WTC11 (cell line): ENCODE measurements at regions not wholly inside any gene's neighbourhood (a gene's known extent, or its start where the extent isn't known, plus 50 kb on each side); places are given as distances from the start of the nearest gene placed in this dataset.

Experiments
- ATAC-seq: fragments of 200-7000 bp; cut with Tn5 transposase; 2 replicates; pipeline ENCODE4 v1.10.0; 2021; ENCODE audit warnings: mild to moderate bottlenecking, moderate library complexity
- CTCF ChIA-PET: fragments of 300-600 bp; sonication (Branson Sonifier 250); formaldehyde crosslinking; loops from one replicate; lab custom pipeline; 2021; ENCODE audit warnings: antibody characterized with exemption; lab: Charles Lee
- POLR2A ChIA-PET: fragments of 350-600 bp; sonication (Branson Sonifier 250); formaldehyde crosslinking; loops from one replicate; lab custom pipeline; 2021; ENCODE audit warnings: antibody characterized with exemption; lab: Charles Lee
- DNase-seq: peaks from one replicate; pipeline ENCODE4 v3.0.0; 2021; ENCODE audit warnings: low spot score
- H3K27ac Mint-ChIP-seq: 2 replicates; pipeline ENCODE4 v1.8.0; 2021; ENCODE audit warnings: mixed read lengths
- H3K27me3 Mint-ChIP-seq: 2 replicates; pipeline ENCODE4 v1.8.0; 2021; ENCODE audit warnings: low read depth, mild to moderate bottlenecking, moderate library complexity, mixed read lengths
- H3K36me3 Mint-ChIP-seq: 2 replicates; pipeline ENCODE4 v1.8.0; 2021; ENCODE audit warnings: mixed read lengths
- H3K4me1 Mint-ChIP-seq: 2 replicates; pipeline ENCODE4 v1.8.0; 2022; ENCODE audit warnings: mixed read lengths
- H3K4me3 Mint-ChIP-seq: 2 replicates; pipeline ENCODE4 v1.8.0; 2021; ENCODE audit warnings: mild to moderate bottlenecking, moderate library complexity, mixed read lengths
- H3K9me3 Mint-ChIP-seq: 2 replicates; pipeline ENCODE4 v1.8.0; 2021; ENCODE audit warnings: mixed read lengths
- ARID4B ChIP-seq: sonication (generic); formaldehyde crosslinking; IDR thresholded peaks from 2 replicates; pipeline ENCODE4 v1.8.0; 2023; ENCODE audit warnings: missing genetic modification reagents, mild to moderate bottlenecking, borderline replicate concordance
- ATF1 ChIP-seq: sonication (generic); formaldehyde crosslinking; IDR thresholded peaks from 2 replicates; pipeline ENCODE4 v1.8.1; 2023; ENCODE audit warnings: mild to moderate bottlenecking, moderate library complexity, missing genetic modification reagents
- ATF3 ChIP-seq: sonication (generic); formaldehyde crosslinking; conservative IDR thresholded peaks from 2 replicates; pipeline ENCODE4 v1.8.1; 2022; ENCODE audit warnings: mild to moderate bottlenecking, missing genetic modification reagents
- ATF6 ChIP-seq: sonication (generic); formaldehyde crosslinking; IDR thresholded peaks from 2 replicates; pipeline ENCODE4 v1.8.1; 2023; ENCODE audit warnings: mild to moderate bottlenecking, missing genetic modification reagents
- CBFB ChIP-seq: sonication (generic); formaldehyde crosslinking; IDR thresholded peaks from 2 replicates; pipeline ENCODE4 v1.8.1; 2022; ENCODE audit warnings: mild to moderate bottlenecking, low read depth, missing genetic modification reagents
- CDX4 ChIP-seq: fragments of 250-450 bp; sonication (Bioruptor Pico); IDR thresholded peaks from 2 replicates; pipeline ENCODE4 v1.9.0; 2021; ENCODE audit warnings: moderate library complexity, mild to moderate bottlenecking, inconsistent platforms, borderline replicate concordance
- EMX1 ChIP-seq: fragments of 250-450 bp; sonication (Bioruptor Pico); IDR thresholded peaks from 2 replicates; pipeline ENCODE4 v1.8.0; 2021; ENCODE audit warnings: mild to moderate bottlenecking
- ESRRA ChIP-seq: sonication (generic); formaldehyde crosslinking; IDR thresholded peaks from 2 replicates; pipeline ENCODE4 v1.8.1; 2022; ENCODE audit warnings: mild to moderate bottlenecking, missing genetic modification reagents, borderline replicate concordance
- ETV6 ChIP-seq: sonication (generic); formaldehyde crosslinking; IDR thresholded peaks from 2 replicates; pipeline ENCODE4 v1.8.1; 2022; ENCODE audit warnings: mild to moderate bottlenecking, missing genetic modification reagents
- FOXK1 ChIP-seq: sonication (generic); formaldehyde crosslinking; IDR thresholded peaks from 2 replicates; pipeline ENCODE4 v1.8.0; 2022; ENCODE audit warnings: mild to moderate bottlenecking, moderate library complexity, missing genetic modification reagents
- GRHL2 ChIP-seq: fragments of 250-450 bp; sonication (Bioruptor Pico); IDR thresholded peaks from 2 replicates; pipeline ENCODE4 v1.8.0; 2022; ENCODE audit warnings: mild to moderate bottlenecking, moderate library complexity; ENCODE audit not compliant: insufficient replicate concordance, severe bottlenecking
- GTF2I ChIP-seq: fragments of 250-450 bp; sonication (Bioruptor Pico); conservative IDR thresholded peaks from 2 replicates; pipeline ENCODE4 v1.4.0; 2021; ENCODE audit warnings: mild to moderate bottlenecking
- IRF1 ChIP-seq: sonication (generic); formaldehyde crosslinking; IDR thresholded peaks from 2 replicates; pipeline ENCODE4 v1.8.0; 2023; ENCODE audit warnings: missing genetic modification reagents
- IRF2 ChIP-seq: sonication (generic); formaldehyde crosslinking; IDR thresholded peaks from 2 replicates; pipeline ENCODE4 v1.8.0; 2022; ENCODE audit warnings: low read depth, missing genetic modification reagents, borderline replicate concordance
- JUN ChIP-seq: sonication (generic); formaldehyde crosslinking; IDR thresholded peaks from 2 replicates; pipeline ENCODE4 v1.8.0; 2023; ENCODE audit warnings: mild to moderate bottlenecking, missing genetic modification reagents
- MAX ChIP-seq: sonication (generic); formaldehyde crosslinking; IDR thresholded peaks from 2 replicates; pipeline ENCODE4 v1.8.0; 2022; ENCODE audit warnings: mild to moderate bottlenecking, missing genetic modification reagents
- MYBL2 ChIP-seq: sonication (generic); formaldehyde crosslinking; IDR thresholded peaks from 2 replicates; pipeline ENCODE4 v1.8.1; 2023; ENCODE audit warnings: mild to moderate bottlenecking, moderate library complexity, missing genetic modification reagents
- PRRX2 ChIP-seq: fragments of 250-450 bp; sonication (Bioruptor Pico); IDR thresholded peaks from 2 replicates; pipeline ENCODE4 v1.8.0; 2021; ENCODE audit warnings: mild to moderate bottlenecking
- RELA ChIP-seq: sonication (generic); formaldehyde crosslinking; IDR thresholded peaks from 2 replicates; pipeline ENCODE4 v1.8.1; 2022; ENCODE audit warnings: missing genetic modification reagents, mild to moderate bottlenecking, borderline replicate concordance
- USF1 ChIP-seq: sonication (generic); formaldehyde crosslinking; IDR thresholded peaks from 2 replicates; pipeline ENCODE4 v1.8.0; 2022; ENCODE audit warnings: mild to moderate bottlenecking, missing genetic modification reagents
- USF2 ChIP-seq: sonication (generic); formaldehyde crosslinking; IDR thresholded peaks from 2 replicates; pipeline ENCODE4 v1.8.1; 2023; ENCODE audit warnings: mild to moderate bottlenecking, missing genetic modification reagents, moderate library complexity
- ZBTB21 ChIP-seq: sonication (generic); formaldehyde crosslinking; IDR thresholded peaks from 2 replicates; pipeline ENCODE4 v1.8.1; 2023; ENCODE audit warnings: mild to moderate bottlenecking, missing genetic modification reagents, borderline replicate concordance
- ZBTB43 ChIP-seq: sonication (generic); formaldehyde crosslinking; IDR thresholded peaks from 2 replicates; pipeline ENCODE4 v1.8.1; 2023; ENCODE audit warnings: mild to moderate bottlenecking, missing genetic modification reagents
- ZNF121 ChIP-seq: sonication (generic); formaldehyde crosslinking; IDR thresholded peaks from 2 replicates; pipeline ENCODE4 v1.8.0; 2023; ENCODE audit warnings: missing genetic modification reagents

GRCh38 chr3:198096015-198096414, 136.0 kb downstream of the LMLN start:
- Mint-ChIP-seq H3K36me3 (no peaks in the 10 kb centered on the region), H3K27ac (no peak overlapping the region), H3K4me3 (no peak overlapping the region), H3K9me3 (0 out of 2 replicates have a peak, but pooled peaks cover 3% of the 10 kb centered on the region), H3K27me3 (peaks cover 10% of the 10 kb centered on the region), H3K4me1 (no peaks in the 10 kb centered on the region; the same call in 1 of the 2 replicates)
- no peak for DNase-seq
- no peak for TF ChIP-seq RELA
- TF ChIP-seq ARID4B (CRISPR knock-in tag) = no peak
- no peak for TF ChIP-seq CDX4 (CRISPR knock-in tag)
- TF ChIP-seq ATF6 (CRISPR knock-in tag) = no peak
- TF ChIP-seq FOXK1 (CRISPR knock-in tag) = no peak
- TF ChIP-seq GRHL2 (CRISPR knock-in tag) = no peak
- no peak for TF ChIP-seq USF1 (CRISPR knock-in tag)
- TF ChIP-seq EMX1 (CRISPR knock-in tag) = no peak
- TF ChIP-seq MAX (CRISPR knock-in tag) = no peak
- TF ChIP-seq USF2 (CRISPR knock-in tag) = no peak
- ATAC-seq = no peak
- CTCF ChIA-PET = no interaction called here
- POLR2A ChIA-PET = no interaction called here

- no peaks in the 10 kb centered on the region; the same call in 1 of the 2 replicates for H3K4me1 Mint-ChIP-seq
- ATAC-seq (no peak), DNase-seq (no peak)
- peaks cover 10% of the 10 kb centered on the region for H3K27me3 Mint-ChIP-seq
- H3K27ac Mint-ChIP-seq = no peak overlapping the region
- no peaks in the 10 kb centered on the region for H3K36me3 Mint-ChIP-seq
- POLR2A ChIA-PET = no interaction called here
- TF ChIP-seq ESRRA (CRISPR knock-in tag) (no peak), ATF1 (CRISPR knock-in tag) (no peak), PRRX2 (CRISPR knock-in tag) (no peak), ZBTB43 (CRISPR knock-in tag) (no peak), ZNF121 (CRISPR knock-in tag) (no peak), MYBL2 (CRISPR knock-in tag) (no peak), FOXK1 (CRISPR knock-in tag) (no peak), ZBTB21 (no peak), IRF1 (CRISPR knock-in tag) (no peak), ATF3 (no peak), ETV6 (CRISPR knock-in tag) (no peak), GTF2I (no peak), CBFB (CRISPR knock-in tag) (no peak), JUN (CRISPR knock-in tag) (no peak), IRF2 (CRISPR knock-in tag) (no peak)
- 0 out of 2 replicates have a peak, but pooled peaks cover 3% of the 10 kb centered on the region for H3K9me3 Mint-ChIP-seq
- CTCF ChIA-PET = no interaction called here
- H3K4me3 Mint-ChIP-seq = no peak overlapping the region
Measured at GRCh38 chr3:198097048-198097447, 137.0 kb downstream of the LMLN start.
